Ishikawa (cell line): ENCODE measurements at regions not wholly inside any gene's neighbourhood (a gene's known extent, or its start where the extent isn't known, plus 50 kb on each side); places are given as distances from the start of the nearest gene placed in this dataset.

Experiments
- EP300 ChIP-seq: IDR thresholded peaks from 2 replicates; pipeline ENCODE4 v1.6.1; 2012; ENCODE audit warnings: borderline replicate concordance
- MAX ChIP-seq: IDR thresholded peaks from 2 replicates; pipeline ENCODE4 v1.6.1; 2012
- REST ChIP-seq: IDR thresholded peaks from 2 replicates; pipeline ENCODE4 v1.6.1; 2012; ENCODE audit warnings: low read depth, mild to moderate bottlenecking
- USF1 ChIP-seq: IDR thresholded peaks from 2 replicates; pipeline ENCODE4 v1.6.1; 2012
- ZBTB7A ChIP-seq: IDR thresholded peaks from 2 replicates; pipeline ENCODE4 v1.6.1; 2012; ENCODE audit warnings: low read depth

- no peak for TF ChIP-seq MAX
- no peak for TF ChIP-seq USF1
- no peak for TF ChIP-seq REST
- TF ChIP-seq ZBTB7A, result no peak
- no peak for TF ChIP-seq EP300
Measured at GRCh38 chr1:103220631-103221041, 112.3 kb upstream of the COL11A1 start.
